ENCODE measurements at regions not wholly inside any gene's neighbourhood (a gene's known extent, or its start where the extent isn't known, plus 50 kb on each side); places are given as distances from the start of the nearest gene placed in this dataset.
"Not testable (repeated sequence)": the region's sequence is repeated elsewhere in the genome, so short reads cannot be mapped to it uniquely, and the experiment has no call there.

GRCh38 chr11:121936781-121937447 is 179.1 kb downstream of the BLID start:
- DNase-seq, result peak; percentile 71

GRCh38 chr11:121936370-121936769 is 179.6 kb downstream of the BLID start:
- DNase-seq, result peak; percentile 32

GRCh38 chr11:121933694-121934093 is 182.3 kb downstream of the BLID start:
- peak; percentile 18 for DNase-seq

GRCh38 chr11:121933294-121933693 is 182.7 kb downstream of the BLID start:
- no peak for DNase-seq

GRCh38 chr11:121932646-121933185 is 183.3 kb downstream of the BLID start:
- DNase-seq, result peak; percentile 84

GRCh38 chr11:121931748-121932352 is 184.2 kb downstream of the BLID start:
- peak; percentile 48 for DNase-seq

GRCh38 chr11:121931121-121931520 is 184.9 kb downstream of the BLID start:
- DNase-seq, result no peak

GRCh38 chr11:121930004-121930965 is 185.7 kb downstream of the BLID start:
- no peak for DNase-seq

GRCh38 chr11:121929581-121929980 is 186.4 kb downstream of the BLID start:
- peak; percentile 53 for DNase-seq

GRCh38 chr11:121928597-121929580 is 187.1 kb downstream of the BLID start:
- no peak for DNase-seq

- no peak for DNase-seq
These were observed 188.2 kb downstream of the BLID start for GRCh38 chr11:121927789-121928188.

- no peak for DNase-seq
These were observed 188.8 kb downstream of the BLID start for GRCh38 chr11:121927097-121927785.

- DNase-seq, result no peak
These were observed 191.8 kb downstream of the BLID start for GRCh38 chr11:121924191-121924590.

- no peak for DNase-seq
These were observed 198.5 kb downstream of the BLID start for GRCh38 chr11:121917482-121917881.

GRCh38 chr11:121914508-121915059 is 201.4 kb downstream of the BLID start:
- DNase-seq, result no peak

GRCh38 chr11:121909596-121909995 is 206.4 kb downstream of the BLID start:
- peak; percentile 43 for DNase-seq

GRCh38 chr11:121907379-121907778 is 208.6 kb downstream of the BLID start:
- no peak for DNase-seq

GRCh38 chr11:121904148-121904547 is 211.9 kb downstream of the BLID start:
- DNase-seq, result no peak

GRCh38 chr11:121901886-121902285 is 214.1 kb downstream of the BLID start:
- DNase-seq, result no peak

- DNase-seq, result not testable (repeated sequence)
These were observed 214.6 kb downstream of the BLID start for GRCh38 chr11:121901417-121901816.

GRCh38 chr11:121899520-121899919 is 216.5 kb downstream of the BLID start:
- DNase-seq, result no peak

Data from EL (cell line).